Sigmoid colon (tissue), 6 donors: ENCODE measurements at regions not wholly inside any gene's neighbourhood (a gene's known extent, or its start where the extent isn't known, plus 50 kb on each side); places are given as distances from the start of the nearest gene placed in this dataset.

Source experiments
- DNase-seq: peaks from one replicate; pipeline ENCODE4 v3.0.0-alpha.2; 2019
- H3K27ac ChIP-seq, 4 donors: fragments of 200-600 bp; sonication (generic); one replicate each; pipeline ENCODE4 v1.5.1; 2016 to 2019; ENCODE audit warnings: mild to moderate bottlenecking in 1 of 4
- H3K27me3 ChIP-seq, 3 donors: fragments of 200-600 bp; sonication (generic); one replicate each; pipeline ENCODE4 v1.5.1; 2019; ENCODE audit warnings: mild to moderate bottlenecking in 1 of 3
- H3K36me3 ChIP-seq, 4 donors: fragments of 200-600 bp; sonication (generic); one replicate each; pipeline ENCODE4 v1.5.1; 2016 to 2019
- H3K4me1 ChIP-seq, 4 donors: fragments of 200-600 bp; sonication (generic); one replicate each; pipeline ENCODE4 v1.5.1; 2017 to 2019
- H3K4me3 ChIP-seq, 4 donors: fragments of 200-600 bp; sonication (generic); one replicate each; pipeline ENCODE4 v1.5.1; 2017 to 2019; ENCODE audit warnings: mild to moderate bottlenecking in 2 of 4, moderate library complexity in 1 of 4
- H3K9me3 ChIP-seq, 4 donors: fragments of 200-600 bp in 3 of 4; sonication (generic) in 3 of 4; one replicate each; pipeline versions ENCODE4 v1.5.1 to v1.6.1; 2013 to 2019
- CTCF ChIP-seq, 4 experiments: fragments of 450-650 bp in 3 of 4; fragments of 200-600 bp in 1 of 4; IDR thresholded peaks; one replicate each; pipeline ENCODE4 v1.5.1; 2016 to 2019; ENCODE audit warnings: antibody characterized with exemption in 4 of 4, mild to moderate bottlenecking in 3 of 4, moderate library complexity in 2 of 4
- EP300 ChIP-seq, 4 donors: sonication (generic); formaldehyde crosslinking; IDR thresholded peaks; one replicate each; pipeline ENCODE4 v1.6.1; 2017; ENCODE audit warnings: antibody characterized with exemption in 4 of 4
- POLR2A ChIP-seq, 2 donors: fragments of 450-650 bp; IDR thresholded peaks; one replicate each; pipeline ENCODE4 v1.6.1; 2016; ENCODE audit warnings: antibody characterized with exemption in 2 of 2, mild to moderate bottlenecking in 2 of 2, moderate library complexity in 2 of 2
- POLR2AphosphoS5 ChIP-seq, 4 donors: sonication (generic); formaldehyde crosslinking; IDR thresholded peaks; one replicate each; pipeline ENCODE4 v1.6.1; 2017; ENCODE audit warnings: antibody characterized with exemption in 4 of 4
- WGBS, 2 donors: extraction: QIAGEN DNeasy Blood & Tissue Kit; methylation state at CpG; one replicate each; pipeline ENCODE4 v1.1.7; 2013; 5-methylcytosine and 5-hydroxymethylcytosine counted together
- intact Hi-C: fragments of 100-400 bp; cut with DNase I; formaldehyde crosslinking; loops from one replicate; pipeline ENCODE4 v1.15.1; 2023
- donor health status: healthy with polysubstance abuse.
- donor health status: healthy.

DNA sequence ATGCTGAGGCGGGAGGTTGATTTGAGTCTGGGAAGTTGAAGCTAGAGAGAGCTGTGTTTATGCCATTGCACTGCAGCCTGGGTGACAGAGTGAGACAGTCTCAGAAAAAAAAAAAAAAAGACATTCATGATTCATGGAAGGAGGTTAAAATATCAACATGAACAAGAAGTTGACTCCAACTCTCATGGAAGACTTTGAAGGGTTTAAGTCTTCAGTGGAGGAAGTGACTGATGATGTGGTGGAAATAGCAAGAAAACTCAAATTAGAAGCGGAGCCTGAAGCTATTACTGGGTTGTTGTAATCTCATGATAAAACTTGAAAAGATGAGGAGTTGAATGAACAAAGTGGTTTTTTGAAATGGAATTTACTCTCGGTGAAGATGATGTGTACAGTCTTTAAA, 491.8 kb downstream of the SQOR start:
- no peak for DNase-seq
- no peak overlapping the region for H3K27ac ChIP-seq
- H3K4me1 ChIP-seq = no peaks in the 10 kb centered on the region
- TF ChIP-seq POLR2A (IDR thresholded peaks at IDR 0.05) (no peak), CTCF (IDR thresholded peaks at IDR 0.05) (no peak), POLR2AphosphoS5 (IDR thresholded peaks at IDR 0.05) (no peak), EP300 (IDR thresholded peaks at IDR 0.05) (no peak)
- H3K27me3 ChIP-seq = no peaks in the 10 kb centered on the region
- intact Hi-C loops = no loop called here
- WGBS, 2 donors = 91 to 94% methylated on average over 3 of the region's 3 CpGs
- no peaks in the 10 kb centered on the region for H3K36me3 ChIP-seq
- peaks cover 0 to 8% (median 0%) of the 10 kb centered on the region in 4 donors for H3K9me3 ChIP-seq
- no peak overlapping the region for H3K4me3 ChIP-seq

- no peak overlapping the region for H3K27ac ChIP-seq
- no peaks in the 10 kb centered on the region for H3K36me3 ChIP-seq
- H3K9me3 ChIP-seq = peaks cover 0 to 8% (median 0%) of the 10 kb centered on the region in 4 donors
- no peaks in the 10 kb centered on the region for H3K27me3 ChIP-seq
- intact Hi-C loops = no loop called here
- WGBS, 2 donors = 53 to 82% methylated on average over 3 of the region's 3 CpGs
- TF ChIP-seq CTCF (IDR thresholded peaks at IDR 0.05) = no peak
- TF ChIP-seq POLR2AphosphoS5 (IDR thresholded peaks at IDR 0.05) = no peak
- TF ChIP-seq POLR2A (IDR thresholded peaks at IDR 0.05) = no peak
- TF ChIP-seq EP300 (IDR thresholded peaks at IDR 0.05) = no peak
- H3K4me1 ChIP-seq = no peaks in the 10 kb centered on the region
- no peak overlapping the region for H3K4me3 ChIP-seq
- DNase-seq = no peak
These were observed 492.6 kb downstream of the SQOR start for GRCh38 chr15:46127361-46127874.

DNA sequence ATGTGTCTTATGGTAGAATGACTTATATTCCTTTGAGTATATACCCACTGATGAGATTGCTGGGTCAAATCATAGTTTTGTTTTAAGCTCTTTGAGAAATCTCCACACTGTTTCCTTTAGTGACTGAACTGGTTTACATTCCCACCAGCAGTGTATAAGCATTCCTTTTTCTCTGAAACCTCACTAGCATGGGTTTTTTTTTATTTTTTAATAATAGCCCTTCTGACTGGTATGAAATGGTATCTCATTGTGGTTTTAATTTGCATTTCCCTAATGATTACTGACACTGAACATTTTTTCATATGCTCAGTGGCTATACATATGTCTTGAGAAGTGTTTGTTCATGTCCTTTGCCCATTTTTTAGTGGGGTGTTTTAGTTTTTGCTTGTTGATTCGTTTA, 494.3 kb downstream of the SQOR start:
- WGBS, 2 donors = 72 to 78% methylated on average over 1 of the region's 1 CpG
- Histone ChIP-seq H3K4me1 (no peaks in the 10 kb centered on the region), H3K9me3 (peaks cover 0 to 1% (median 0%) of the 10 kb centered on the region in 4 donors), H3K36me3 (no peaks in the 10 kb centered on the region), H3K4me3 (no peak overlapping the region), H3K27me3 (no peaks in the 10 kb centered on the region), H3K27ac (no peak overlapping the region)
- intact Hi-C loops = no loop called here
- DNase-seq = no peak
- TF ChIP-seq EP300 (IDR thresholded peaks at IDR 0.05) = no peak
- TF ChIP-seq CTCF (IDR thresholded peaks at IDR 0.05) = no peak
- TF ChIP-seq POLR2AphosphoS5 (IDR thresholded peaks at IDR 0.05) = no peak
- TF ChIP-seq POLR2A (IDR thresholded peaks at IDR 0.05) = no peak

DNA sequence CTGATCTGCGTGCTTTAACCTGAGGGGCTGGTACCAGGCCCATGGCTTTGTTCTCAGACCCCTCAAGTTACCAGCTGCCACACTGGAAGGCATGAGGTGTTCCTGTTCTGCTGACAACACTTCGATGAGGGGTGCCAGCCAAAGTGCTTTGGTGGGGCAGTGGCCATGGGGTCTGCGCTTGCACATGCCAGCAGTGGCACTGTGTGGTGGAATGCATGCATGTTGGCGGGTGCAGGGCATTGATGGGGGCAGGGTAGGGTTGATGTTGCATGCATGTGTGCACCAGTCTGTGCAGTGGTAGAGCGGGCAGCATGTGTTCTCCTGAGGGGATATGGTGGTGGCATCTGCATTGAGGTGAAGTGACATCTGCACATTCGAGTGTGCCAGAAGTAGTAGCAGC, 497.0 kb downstream of the SQOR start:
- intact Hi-C loops = no loop called here
- H3K36me3 ChIP-seq = no peaks in the 10 kb centered on the region
- peaks cover 0 to 1% (median 0%) of the 10 kb centered on the region in 4 donors for H3K9me3 ChIP-seq
- no peak overlapping the region for H3K27ac ChIP-seq
- no peaks in the 10 kb centered on the region for H3K4me1 ChIP-seq
- WGBS, 2 donors = 91 to 92% methylated on average over 6 of the region's 6 CpGs
- no peak overlapping the region for H3K4me3 ChIP-seq
- no peak for TF ChIP-seq CTCF (IDR thresholded peaks at IDR 0.05)
- TF ChIP-seq EP300 (IDR thresholded peaks at IDR 0.05) = no peak
- no peak for TF ChIP-seq POLR2A (IDR thresholded peaks at IDR 0.05)
- no peak for TF ChIP-seq POLR2AphosphoS5 (IDR thresholded peaks at IDR 0.05)
- no peaks in the 10 kb centered on the region for H3K27me3 ChIP-seq
- DNase-seq = no peak

DNA sequence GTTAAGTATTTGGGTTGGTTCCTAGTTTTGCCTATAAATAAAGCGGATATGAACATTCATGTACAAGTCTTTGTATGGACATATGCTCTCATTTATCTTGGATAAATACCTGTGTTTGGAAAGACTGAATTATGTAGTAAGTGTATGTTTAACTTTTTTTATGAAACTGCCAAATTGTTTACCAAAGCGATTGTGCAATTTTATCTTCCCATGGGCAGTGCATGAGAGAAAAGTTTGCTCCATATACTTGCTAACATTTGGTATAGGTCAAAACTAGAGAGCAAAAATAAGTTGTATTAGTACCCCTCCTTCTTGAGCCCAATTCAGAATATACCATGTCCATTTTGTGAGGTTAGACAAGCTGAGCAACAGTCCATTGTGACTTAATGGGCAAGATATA, 502.6 kb downstream of the SQOR start:
- no peak for DNase-seq
- Histone ChIP-seq H3K27me3 (no peaks in the 10 kb centered on the region), H3K36me3 (no peaks in the 10 kb centered on the region), H3K9me3 (no peaks in the 10 kb centered on the region), H3K4me1 (no peaks in the 10 kb centered on the region), H3K4me3 (no peak overlapping the region), H3K27ac (no peak overlapping the region)
- WGBS, 2 donors = 33 to 83% methylated on average over 2 of the region's 2 CpGs
- no peak for TF ChIP-seq POLR2A (IDR thresholded peaks at IDR 0.05)
- TF ChIP-seq EP300 (IDR thresholded peaks at IDR 0.05) = no peak
- no peak for TF ChIP-seq POLR2AphosphoS5 (IDR thresholded peaks at IDR 0.05)
- no peak for TF ChIP-seq CTCF (IDR thresholded peaks at IDR 0.05)
- intact Hi-C loops = no loop called here
